SU-DHL-6 (cell line): ENCODE measurements at regions not wholly inside any gene's neighbourhood (a gene's known extent, or its start where the extent isn't known, plus 50 kb on each side); places are given as distances from the start of the nearest gene placed in this dataset.
"Not testable (repeated sequence)": the region's sequence is repeated elsewhere in the genome, so short reads cannot be mapped to it uniquely, and the experiment has no call there.

Experiments
- H2AFZ ChIP-seq: fragments of 200-600 bp; sonication (generic); 2 replicates; pipeline ENCODE4 v1.6.1; 2014; ENCODE audit warnings: low read depth, mild to moderate bottlenecking, moderate library complexity, mixed read lengths, antibody characterized with exemption, low read length; ENCODE audit not compliant: severe bottlenecking
- H3F3A ChIP-seq: fragments of 200-600 bp; shearing (Covaris generic); 2 replicates; pipeline ENCODE4 v1.6.0; 2016; ENCODE audit warnings: antibody characterized with exemption, mild to moderate bottlenecking; ENCODE audit not compliant: insufficient read depth
- H3K27ac ChIP-seq: fragments of 200-600 bp; sonication (generic); 2 replicates; pipeline ENCODE4 v1.5.1; 2016; ENCODE audit warnings: low read depth, mild to moderate bottlenecking, low read length, moderate library complexity, mixed read lengths
- H3K27me3 ChIP-seq: fragments of 200-600 bp; sonication (generic), shearing (Covaris generic); 2 replicates; pipeline ENCODE4 v1.6.0; 2014; ENCODE audit warnings: mild to moderate bottlenecking, low read length
- H3K36me3 ChIP-seq: fragments of 200-600 bp; sonication (generic); 2 replicates; pipeline ENCODE4 v1.6.1; 2014; ENCODE audit warnings: mild to moderate bottlenecking, low read length, mixed read lengths
- H3K4me2 ChIP-seq: fragments of 300-600, 200-600 bp; shearing (Covaris generic), sonication (generic); 2 replicates; pipeline ENCODE4 v1.6.0; 2014; ENCODE audit warnings: low read length, low read depth, mild to moderate bottlenecking; ENCODE audit not compliant: poor library complexity, severe bottlenecking
- H3K4me3 ChIP-seq: fragments of 200-600 bp; sonication (generic); 2 replicates; pipeline ENCODE4 v1.5.1; 2014; ENCODE audit warnings: antibody characterized with exemption, low read length, mild to moderate bottlenecking, mixed read lengths; ENCODE audit not compliant: insufficient read depth, poor library complexity, severe bottlenecking
- H3K79me2 ChIP-seq: fragments of 200-600 bp; sonication (generic); 2 replicates; pipeline ENCODE4 v1.6.1; 2014; ENCODE audit warnings: mild to moderate bottlenecking, low read length, moderate library complexity; ENCODE audit not compliant: insufficient read depth
- H3K9ac ChIP-seq: fragments of 200-600 bp; sonication (generic); 2 replicates; pipeline ENCODE4 v1.7.0; 2014; ENCODE audit warnings: mild to moderate bottlenecking, low read length
- H3K9me2 ChIP-seq: fragments of 200-600 bp; sonication (generic); replicated peaks from 2 replicates; pipeline ENCODE4 v1.6.1; 2014; ENCODE audit warnings: low read length; ENCODE audit not compliant: insufficient read depth
- H3K9me3 ChIP-seq: fragments of 200-600 bp; sonication (generic); 2 replicates; pipeline ENCODE4 v1.6.1; 2014; ENCODE audit warnings: low read length, mixed read lengths; ENCODE audit not compliant: insufficient read depth
- H4K20me1 ChIP-seq: fragments of 200-600 bp; sonication (generic); 2 replicates; pipeline ENCODE4 v1.6.1; 2014; ENCODE audit warnings: low read depth, mild to moderate bottlenecking, antibody characterized with exemption, low read length, moderate library complexity, mixed read lengths
- EZH2phosphoT487 ChIP-seq: fragments of 200-600 bp; sonication (generic), shearing (Covaris generic); conservative IDR thresholded peaks from 2 replicates; pipeline ENCODE4 v1.6.1; 2018; ENCODE audit warnings: mild to moderate bottlenecking, antibody characterized with exemption, low read length, moderate library complexity, mixed read lengths
- TF ChIP-seq, protein P1 (sequence below): fragments of 200-600 bp; sonication (generic); IDR thresholded peaks from one replicate; pipeline ENCODE4 v1.5.1; 2017; ENCODE audit warnings: antibody characterized with exemption, mild to moderate bottlenecking, low read length, moderate library complexity; ENCODE audit not compliant: insufficient read depth, poor library complexity, severe bottlenecking

DNA sequence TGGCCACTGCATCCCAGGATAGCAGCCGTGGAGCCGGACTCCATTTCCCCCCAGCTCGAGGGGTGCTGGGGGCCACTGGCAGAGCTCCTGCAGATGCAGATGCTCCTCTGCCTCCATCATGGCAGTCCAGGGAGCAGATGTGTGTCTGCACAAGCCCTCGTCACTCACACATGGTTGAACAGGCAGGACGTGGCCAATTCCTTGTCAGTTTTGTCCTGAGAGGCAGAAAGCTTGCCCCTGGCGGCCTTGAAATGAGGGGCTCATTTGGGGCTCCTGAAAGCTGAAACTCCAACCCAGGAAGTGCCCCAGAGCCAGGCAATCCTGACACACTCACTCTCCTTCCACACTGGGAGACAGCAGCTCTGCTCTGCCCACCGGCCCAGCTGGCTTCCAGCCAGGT lies 100.9 kb upstream of the C14orf180 start:
- no peaks in the 10 kb centered on the region for H3K79me2 ChIP-seq
- no peak overlapping the region for H3K4me3 ChIP-seq
- TF ChIP-seq, protein P1, sequence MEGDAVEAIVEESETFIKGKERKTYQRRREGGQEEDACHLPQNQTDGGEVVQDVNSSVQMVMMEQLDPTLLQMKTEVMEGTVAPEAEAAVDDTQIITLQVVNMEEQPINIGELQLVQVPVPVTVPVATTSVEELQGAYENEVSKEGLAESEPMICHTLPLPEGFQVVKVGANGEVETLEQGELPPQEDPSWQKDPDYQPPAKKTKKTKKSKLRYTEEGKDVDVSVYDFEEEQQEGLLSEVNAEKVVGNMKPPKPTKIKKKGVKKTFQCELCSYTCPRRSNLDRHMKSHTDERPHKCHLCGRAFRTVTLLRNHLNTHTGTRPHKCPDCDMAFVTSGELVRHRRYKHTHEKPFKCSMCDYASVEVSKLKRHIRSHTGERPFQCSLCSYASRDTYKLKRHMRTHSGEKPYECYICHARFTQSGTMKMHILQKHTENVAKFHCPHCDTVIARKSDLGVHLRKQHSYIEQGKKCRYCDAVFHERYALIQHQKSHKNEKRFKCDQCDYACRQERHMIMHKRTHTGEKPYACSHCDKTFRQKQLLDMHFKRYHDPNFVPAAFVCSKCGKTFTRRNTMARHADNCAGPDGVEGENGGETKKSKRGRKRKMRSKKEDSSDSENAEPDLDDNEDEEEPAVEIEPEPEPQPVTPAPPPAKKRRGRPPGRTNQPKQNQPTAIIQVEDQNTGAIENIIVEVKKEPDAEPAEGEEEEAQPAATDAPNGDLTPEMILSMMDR: no peak
- no peak for TF ChIP-seq EZH2phosphoT487
- H3K4me2 ChIP-seq: no peak overlapping the region
- H3K27me3 ChIP-seq: no peaks in the 10 kb centered on the region
- H3K27ac ChIP-seq: no peak overlapping the region
- H3F3A ChIP-seq: no peaks in the 10 kb centered on the region
- H3K9me2 ChIP-seq: no peaks in the 10 kb centered on the region
- H3K36me3 ChIP-seq: no peaks in the 10 kb centered on the region
- H3K9me3 ChIP-seq: peaks cover 5% of the 10 kb centered on the region; the same call in 1 of the 2 replicates
- no peak overlapping the region for H3K9ac ChIP-seq
- no peaks in the 10 kb centered on the region for H4K20me1 ChIP-seq
- H2AFZ ChIP-seq: no peak overlapping the region

DNA sequence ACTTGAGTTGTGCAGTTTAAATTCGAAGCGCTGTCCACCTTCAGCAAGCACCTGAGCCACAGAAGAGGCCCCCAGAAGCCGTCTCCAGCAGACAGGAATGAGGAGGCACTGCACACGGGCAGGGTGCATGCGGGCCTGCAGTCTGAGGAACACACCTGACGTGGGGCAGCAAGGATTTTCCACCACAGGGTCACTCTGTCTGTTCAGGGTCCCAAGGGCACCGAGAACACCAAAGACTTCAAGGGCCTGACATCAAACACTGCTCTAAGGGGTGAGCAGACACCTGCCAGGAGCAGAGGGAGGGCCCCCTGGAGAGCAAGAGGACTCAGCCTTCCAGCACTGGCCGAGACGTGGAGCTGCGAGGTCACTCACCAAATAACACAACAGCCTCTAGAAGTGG lies 99.7 kb upstream of the C14orf180 start:
- Histone ChIP-seq H3K36me3 (no peaks in the 10 kb centered on the region), H3K9me3 (peaks cover 5% of the 10 kb centered on the region; the same call in 1 of the 2 replicates), H3K4me3 (no peak overlapping the region), H2AFZ (no peak overlapping the region), H3K27ac (no peak overlapping the region), H3F3A (no peaks in the 10 kb centered on the region), H3K79me2 (no peaks in the 10 kb centered on the region), H3K9ac (no peak overlapping the region), H4K20me1 (no peaks in the 10 kb centered on the region), H3K4me2 (no peak overlapping the region), H3K9me2 (no peaks in the 10 kb centered on the region), H3K27me3 (no peaks in the 10 kb centered on the region)
- TF ChIP-seq, protein P1: no peak
- no peak for TF ChIP-seq EZH2phosphoT487

DNA sequence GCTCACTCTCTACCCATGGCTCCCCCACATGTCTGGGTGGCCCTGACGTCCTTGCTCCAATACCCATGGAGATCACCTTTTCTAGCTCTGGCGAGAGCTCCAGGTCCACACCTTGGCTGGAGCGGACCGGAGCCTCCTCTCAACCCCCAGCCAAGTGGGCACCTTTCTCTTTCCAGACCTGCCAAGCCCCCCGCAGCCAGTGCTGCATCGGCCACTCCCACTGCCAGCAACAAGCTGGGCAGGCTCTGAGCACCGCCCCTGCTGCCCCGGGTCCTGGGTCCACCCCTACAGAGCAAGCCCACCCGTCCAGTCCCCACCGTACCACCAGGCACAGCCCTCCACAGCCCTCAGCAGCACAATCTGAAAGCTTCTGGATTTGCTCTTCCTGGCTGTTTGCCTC lies 98.2 kb upstream of the C14orf180 start:
- Histone ChIP-seq H3K27me3 (no peaks in the 10 kb centered on the region), H3K9me3 (peaks cover 5% of the 10 kb centered on the region; the same call in 1 of the 2 replicates), H3K9ac (no peak overlapping the region), H3K9me2 (no peaks in the 10 kb centered on the region), H2AFZ (no peak overlapping the region), H3K27ac (no peak overlapping the region), H3K79me2 (no peaks in the 10 kb centered on the region), H4K20me1 (no peaks in the 10 kb centered on the region), H3K36me3 (no peaks in the 10 kb centered on the region), H3K4me2 (no peak overlapping the region), H3K4me3 (no peak overlapping the region), H3F3A (no peaks in the 10 kb centered on the region)
- TF ChIP-seq, protein P1: no peak

DNA sequence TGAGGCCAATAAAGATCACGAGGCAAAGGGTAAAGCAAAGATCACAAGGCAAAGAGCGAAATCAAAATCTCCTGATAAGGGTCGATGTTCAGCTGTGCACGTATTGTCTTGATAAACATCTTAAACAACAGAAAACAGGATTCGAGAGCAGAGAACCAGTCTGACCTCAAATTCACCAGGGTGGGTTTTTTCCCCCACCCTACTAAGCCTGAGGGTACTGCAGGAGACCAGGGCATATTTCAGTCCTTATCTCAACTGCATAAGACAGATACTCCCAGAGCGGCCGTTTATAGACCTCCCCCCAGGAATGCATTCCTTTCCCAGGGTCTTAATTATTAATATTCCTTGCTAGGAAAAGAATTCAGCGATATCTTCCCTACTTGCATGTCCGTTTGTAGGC lies 97.5 kb upstream of the C14orf180 start:
- not testable (repeated sequence) for H3K27me3 ChIP-seq, H3K9me3 ChIP-seq, H3K27ac ChIP-seq, H3K4me2 ChIP-seq, H3K36me3 ChIP-seq, H3K9ac ChIP-seq, H4K20me1 ChIP-seq, H2AFZ ChIP-seq, H3K4me3 ChIP-seq, H3K79me2 ChIP-seq, H3K9me2 ChIP-seq, H3F3A ChIP-seq
